ENCODE measurements at regions not wholly inside any gene's neighbourhood (a gene's known extent, or its start where the extent isn't known, plus 50 kb on each side); places are given as distances from the start of the nearest gene placed in this dataset.
"Not testable (repeated sequence)": the region's sequence is repeated elsewhere in the genome, so short reads cannot be mapped to it uniquely, and the experiment has no call there.

GRCh38 chr9:113705306-113705927 is 170.7 kb upstream of the ZNF618 start:
- DNase-seq (ENCODE audit: low read depth), result no peak

- DNase-seq (ENCODE audit: low read depth), result no peak
Measured at GRCh38 chr9:113705928-113706519, 170.1 kb upstream of the ZNF618 start.

- DNase-seq (ENCODE audit: low read depth), result no peak
Measured at GRCh38 chr9:113707953-113708695, 168.0 kb upstream of the ZNF618 start.

- DNase-seq (ENCODE audit: low read depth), result no peak
Measured at GRCh38 chr9:113708821-113709713, 167.0 kb upstream of the ZNF618 start.

GRCh38 chr9:113709721-113710120 is 166.4 kb upstream of the ZNF618 start:
- no peak for DNase-seq (ENCODE audit: low read depth)

GRCh38 chr9:113711251-113711650 is 164.9 kb upstream of the ZNF618 start:
- DNase-seq (ENCODE audit: low read depth), result no peak

- DNase-seq (ENCODE audit: low read depth), result no peak
Measured at GRCh38 chr9:113712053-113712452, 164.1 kb upstream of the ZNF618 start.

- DNase-seq (ENCODE audit: low read depth), result no peak
Measured at GRCh38 chr9:113715086-113715485, 161.0 kb upstream of the ZNF618 start.

- no peak for DNase-seq (ENCODE audit: low read depth)
Measured at GRCh38 chr9:113719919-113720318, 156.2 kb upstream of the ZNF618 start.

- no peak for DNase-seq (ENCODE audit: low read depth)
Measured at GRCh38 chr9:113720495-113720894, 155.6 kb upstream of the ZNF618 start.

GRCh38 chr9:113721856-113722255 is 154.3 kb upstream of the ZNF618 start:
- no peak for DNase-seq (ENCODE audit: low read depth)

- no peak for DNase-seq (ENCODE audit: low read depth)
Measured at GRCh38 chr9:113724202-113724601, 151.9 kb upstream of the ZNF618 start.

GRCh38 chr9:113728989-113729388 is 147.1 kb upstream of the ZNF618 start:
- DNase-seq (ENCODE audit: low read depth), result no peak

- no peak for DNase-seq (ENCODE audit: low read depth)
Measured at GRCh38 chr9:113734826-113735225, 141.3 kb upstream of the ZNF618 start.

GRCh38 chr9:113737517-113738271 is 138.4 kb upstream of the ZNF618 start:
- no peak for DNase-seq (ENCODE audit: low read depth)

- DNase-seq (ENCODE audit: low read depth), result no peak
Measured at GRCh38 chr9:113738496-113738892, 137.6 kb upstream of the ZNF618 start.

GRCh38 chr9:113738893-113739604 is 137.1 kb upstream of the ZNF618 start:
- no peak for DNase-seq (ENCODE audit: low read depth)

- DNase-seq (ENCODE audit: low read depth), result not testable (repeated sequence)
Measured at GRCh38 chr9:113739605-113740507, 136.3 kb upstream of the ZNF618 start.

GRCh38 chr9:113740508-113741500 is 135.3 kb upstream of the ZNF618 start:
- DNase-seq (ENCODE audit: low read depth), result peak; percentile 80

Data from HS-5 (cell line).